Panc1 (cell line): ENCODE measurements at regions not wholly inside any gene's neighbourhood (a gene's known extent, or its start where the extent isn't known, plus 50 kb on each side); places are given as distances from the start of the nearest gene placed in this dataset.

Source experiments
- TF ChIP-seq, protein P1 (sequence below), 2 experiments: IDR thresholded peaks; 2 replicates each; pipeline ENCODE4 v1.6.1; 2011 to 2012; ENCODE audit warnings: low read depth in 2 of 2, control low read depth in 1 of 2, low read length in 1 of 2, mild to moderate bottlenecking in 1 of 2, moderate library complexity in 1 of 2; ENCODE audit not compliant: insufficient read depth in 1 of 2
- TF ChIP-seq, protein P2 (sequence below): fragments of 450-650 bp; IDR thresholded peaks from 2 replicates; pipeline ENCODE4 v1.5.1; 2017; ENCODE audit warnings: mild to moderate bottlenecking

DNA sequence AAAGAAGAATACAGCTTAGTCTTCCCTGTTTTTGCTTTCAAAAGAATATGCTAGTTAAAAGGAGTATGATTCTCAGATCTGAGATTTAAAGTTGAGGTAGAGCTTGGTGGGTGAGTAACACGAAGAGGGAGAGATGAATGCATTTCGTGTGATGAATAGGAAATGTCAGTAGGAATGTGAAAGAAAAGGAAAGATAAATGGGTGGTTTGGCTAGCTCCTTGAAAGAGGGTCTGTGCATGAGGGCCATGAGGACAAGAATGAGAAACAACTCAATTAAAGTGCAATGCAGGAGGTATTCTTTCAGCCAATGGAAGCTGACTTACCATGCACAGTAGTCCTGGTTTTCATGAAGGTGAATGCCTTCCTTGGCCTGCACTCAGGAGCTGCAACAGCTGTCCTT, 248.2 kb downstream of the HNMT start:
- TF ChIP-seq, protein P1, sequence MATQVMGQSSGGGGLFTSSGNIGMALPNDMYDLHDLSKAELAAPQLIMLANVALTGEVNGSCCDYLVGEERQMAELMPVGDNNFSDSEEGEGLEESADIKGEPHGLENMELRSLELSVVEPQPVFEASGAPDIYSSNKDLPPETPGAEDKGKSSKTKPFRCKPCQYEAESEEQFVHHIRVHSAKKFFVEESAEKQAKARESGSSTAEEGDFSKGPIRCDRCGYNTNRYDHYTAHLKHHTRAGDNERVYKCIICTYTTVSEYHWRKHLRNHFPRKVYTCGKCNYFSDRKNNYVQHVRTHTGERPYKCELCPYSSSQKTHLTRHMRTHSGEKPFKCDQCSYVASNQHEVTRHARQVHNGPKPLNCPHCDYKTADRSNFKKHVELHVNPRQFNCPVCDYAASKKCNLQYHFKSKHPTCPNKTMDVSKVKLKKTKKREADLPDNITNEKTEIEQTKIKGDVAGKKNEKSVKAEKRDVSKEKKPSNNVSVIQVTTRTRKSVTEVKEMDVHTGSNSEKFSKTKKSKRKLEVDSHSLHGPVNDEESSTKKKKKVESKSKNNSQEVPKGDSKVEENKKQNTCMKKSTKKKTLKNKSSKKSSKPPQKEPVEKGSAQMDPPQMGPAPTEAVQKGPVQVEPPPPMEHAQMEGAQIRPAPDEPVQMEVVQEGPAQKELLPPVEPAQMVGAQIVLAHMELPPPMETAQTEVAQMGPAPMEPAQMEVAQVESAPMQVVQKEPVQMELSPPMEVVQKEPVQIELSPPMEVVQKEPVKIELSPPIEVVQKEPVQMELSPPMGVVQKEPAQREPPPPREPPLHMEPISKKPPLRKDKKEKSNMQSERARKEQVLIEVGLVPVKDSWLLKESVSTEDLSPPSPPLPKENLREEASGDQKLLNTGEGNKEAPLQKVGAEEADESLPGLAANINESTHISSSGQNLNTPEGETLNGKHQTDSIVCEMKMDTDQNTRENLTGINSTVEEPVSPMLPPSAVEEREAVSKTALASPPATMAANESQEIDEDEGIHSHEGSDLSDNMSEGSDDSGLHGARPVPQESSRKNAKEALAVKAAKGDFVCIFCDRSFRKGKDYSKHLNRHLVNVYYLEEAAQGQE (IDR thresholded peaks at IDR 0.05; ENCODE audit: insufficient read depth in 1 of 2, low read depth in 2 of 2, low read length in 1 of 2), result no peak
- TF ChIP-seq, protein P2, sequence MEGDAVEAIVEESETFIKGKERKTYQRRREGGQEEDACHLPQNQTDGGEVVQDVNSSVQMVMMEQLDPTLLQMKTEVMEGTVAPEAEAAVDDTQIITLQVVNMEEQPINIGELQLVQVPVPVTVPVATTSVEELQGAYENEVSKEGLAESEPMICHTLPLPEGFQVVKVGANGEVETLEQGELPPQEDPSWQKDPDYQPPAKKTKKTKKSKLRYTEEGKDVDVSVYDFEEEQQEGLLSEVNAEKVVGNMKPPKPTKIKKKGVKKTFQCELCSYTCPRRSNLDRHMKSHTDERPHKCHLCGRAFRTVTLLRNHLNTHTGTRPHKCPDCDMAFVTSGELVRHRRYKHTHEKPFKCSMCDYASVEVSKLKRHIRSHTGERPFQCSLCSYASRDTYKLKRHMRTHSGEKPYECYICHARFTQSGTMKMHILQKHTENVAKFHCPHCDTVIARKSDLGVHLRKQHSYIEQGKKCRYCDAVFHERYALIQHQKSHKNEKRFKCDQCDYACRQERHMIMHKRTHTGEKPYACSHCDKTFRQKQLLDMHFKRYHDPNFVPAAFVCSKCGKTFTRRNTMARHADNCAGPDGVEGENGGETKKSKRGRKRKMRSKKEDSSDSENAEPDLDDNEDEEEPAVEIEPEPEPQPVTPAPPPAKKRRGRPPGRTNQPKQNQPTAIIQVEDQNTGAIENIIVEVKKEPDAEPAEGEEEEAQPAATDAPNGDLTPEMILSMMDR, result no peak
